Nephron progenitor cell (in vitro differentiated cells): ENCODE measurements at regions not wholly inside any gene's neighbourhood (a gene's known extent, or its start where the extent isn't known, plus 50 kb on each side); places are given as distances from the start of the nearest gene placed in this dataset.

Experiments used
- DNase-seq: peaks from one replicate; pipeline ENCODE4 v3.0.0; 2021
- H3K27ac Mint-ChIP-seq: 2 replicates; pipeline ENCODE4 v1.8.0; 2021; ENCODE audit warnings: mild to moderate bottlenecking, moderate library complexity, mixed read lengths
- H3K27me3 Mint-ChIP-seq: 2 replicates; pipeline ENCODE4 v1.8.0; 2021; ENCODE audit warnings: mild to moderate bottlenecking, low read depth, mixed read lengths; ENCODE audit not compliant: poor library complexity
- H3K36me3 Mint-ChIP-seq: 2 replicates; pipeline ENCODE4 v1.8.0; 2021; ENCODE audit warnings: low read depth, mixed read lengths
- H3K4me1 Mint-ChIP-seq: 2 replicates; pipeline ENCODE4 v1.8.0; 2021; ENCODE audit warnings: mixed read lengths
- H3K4me3 Mint-ChIP-seq: 2 replicates; pipeline ENCODE4 v1.8.0; 2021; ENCODE audit warnings: mild to moderate bottlenecking, moderate library complexity, mixed read lengths
- H3K9me3 Mint-ChIP-seq: 2 replicates; pipeline ENCODE4 v1.8.0; 2021; ENCODE audit warnings: mild to moderate bottlenecking, moderate library complexity, mixed read lengths
- CTCF ChIP-seq: fragments of 200-600 bp; sonication (generic); IDR thresholded peaks from 2 replicates; pipeline ENCODE4 v1.5.0; 2021; ENCODE audit warnings: antibody characterized with exemption

GRCh38 chr6:4274382-4275082 is 139.2 kb upstream of the ECI2 start:
- no peak for TF ChIP-seq CTCF
- H3K9me3 Mint-ChIP-seq = peaks cover 6% of the 10 kb centered on the region
- no peaks in the 10 kb centered on the region for H3K27me3 Mint-ChIP-seq
- no peak for DNase-seq
- no peak overlapping the region for H3K4me3 Mint-ChIP-seq
- H3K4me1 Mint-ChIP-seq = no peaks in the 10 kb centered on the region
- H3K36me3 Mint-ChIP-seq = no peaks in the 10 kb centered on the region
- H3K27ac Mint-ChIP-seq = no peak overlapping the region

GRCh38 chr6:4272996-4273395 is 137.6 kb upstream of the ECI2 start:
- H3K27me3 Mint-ChIP-seq = no peaks in the 10 kb centered on the region
- DNase-seq = no peak
- no peak overlapping the region for H3K4me3 Mint-ChIP-seq
- H3K9me3 Mint-ChIP-seq = peaks cover 3% of the 10 kb centered on the region
- no peak for TF ChIP-seq CTCF
- H3K4me1 Mint-ChIP-seq = no peaks in the 10 kb centered on the region
- H3K36me3 Mint-ChIP-seq = no peaks in the 10 kb centered on the region
- H3K27ac Mint-ChIP-seq = no peak overlapping the region

- no peaks in the 10 kb centered on the region for H3K4me1 Mint-ChIP-seq
- H3K4me3 Mint-ChIP-seq = no peak overlapping the region
- H3K27me3 Mint-ChIP-seq = peaks cover 3% of the 10 kb centered on the region
- no peak for TF ChIP-seq CTCF
- DNase-seq = no peak
- H3K27ac Mint-ChIP-seq = no peak overlapping the region
- H3K36me3 Mint-ChIP-seq = no peaks in the 10 kb centered on the region
- peaks cover 8% of the 10 kb centered on the region for H3K9me3 Mint-ChIP-seq
These were observed 136.5 kb upstream of the ECI2 start for GRCh38 chr6:4271761-4272470.

GRCh38 chr6:4270776-4271175 is 135.4 kb upstream of the ECI2 start:
- H3K4me3 Mint-ChIP-seq = no peak overlapping the region
- no peaks in the 10 kb centered on the region for H3K4me1 Mint-ChIP-seq
- peaks cover 7% of the 10 kb centered on the region for H3K27me3 Mint-ChIP-seq
- no peaks in the 10 kb centered on the region for H3K36me3 Mint-ChIP-seq
- H3K27ac Mint-ChIP-seq = no peak overlapping the region
- peaks cover 8% of the 10 kb centered on the region for H3K9me3 Mint-ChIP-seq
- TF ChIP-seq CTCF = no peak
- DNase-seq = no peak

- Mint-ChIP-seq H3K27me3 (peaks cover 7% of the 10 kb centered on the region), H3K4me1 (no peaks in the 10 kb centered on the region), H3K27ac (no peak overlapping the region), H3K36me3 (no peaks in the 10 kb centered on the region), H3K9me3 (peaks cover 8% of the 10 kb centered on the region), H3K4me3 (no peak overlapping the region)
- DNase-seq = no peak
- TF ChIP-seq CTCF = no peak
These were observed 134.6 kb upstream of the ECI2 start for GRCh38 chr6:4270001-4270400.

- peaks cover 7% of the 10 kb centered on the region for H3K27me3 Mint-ChIP-seq
- H3K36me3 Mint-ChIP-seq = no peaks in the 10 kb centered on the region
- DNase-seq = no peak
- peaks cover 8% of the 10 kb centered on the region for H3K9me3 Mint-ChIP-seq
- no peaks in the 10 kb centered on the region for H3K4me1 Mint-ChIP-seq
- no peak overlapping the region for H3K4me3 Mint-ChIP-seq
- no peak overlapping the region for H3K27ac Mint-ChIP-seq
- TF ChIP-seq CTCF = no peak
These were observed 132.8 kb upstream of the ECI2 start for GRCh38 chr6:4268171-4268570.
